ENCODE measurements at regions not wholly inside any gene's neighbourhood (a gene's known extent, or its start where the extent isn't known, plus 50 kb on each side); places are given as distances from the start of the nearest gene placed in this dataset.
A peak's percentile ranks its signal among the peaks of the same experiment; 100 is the strongest.

DNA sequence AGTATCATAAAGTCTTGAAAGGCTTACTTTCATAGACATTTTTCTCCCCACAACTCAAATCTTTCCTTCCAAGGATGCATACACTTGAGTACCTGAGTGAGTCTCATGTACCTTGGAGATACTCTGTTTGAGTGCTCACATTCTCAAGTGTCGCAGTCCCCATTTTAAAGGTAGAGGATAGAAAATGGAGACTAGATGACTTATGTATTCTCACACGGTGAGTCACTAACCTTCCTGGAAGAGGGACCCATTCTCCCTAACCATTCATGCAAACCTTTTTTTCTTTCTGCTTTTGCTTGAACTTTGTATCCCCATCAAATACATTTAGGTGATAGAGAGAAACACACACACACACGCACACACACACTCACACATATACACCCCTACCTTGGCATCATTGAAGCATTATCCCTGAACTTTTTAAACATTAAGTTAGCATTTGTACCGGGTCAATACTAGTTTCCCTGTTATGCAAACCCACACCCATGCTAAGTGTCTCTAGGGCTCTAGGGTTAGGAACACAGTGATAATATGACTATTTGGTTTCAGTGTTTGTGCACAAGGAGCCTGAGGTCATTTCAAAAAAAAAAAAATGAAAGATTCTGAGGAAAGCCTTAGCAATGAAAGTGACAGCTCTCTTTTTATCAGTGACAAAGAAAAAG, 236.2 kb downstream of the IKZF2 start:
- Histone ChIP-seq H3K4me1 (no peaks in the 10 kb centered on the region), H3K27ac (no peak overlapping the region), H3K4me3 (no peak overlapping the region), H3K27me3 (no peaks in the 10 kb centered on the region), H3K36me3 (replicated peaks in 1 of 2; ENCODE audit: insufficient read depth in 1 of 2, low read depth in 2 of 2) (no peaks in the 10 kb centered on the region), H3K9me3 (no peaks in the 10 kb centered on the region)
- intact Hi-C loops (cut with DNase I) = no loop called here
- DNase-seq = no peak
- 68 to 77% methylated on average over 4 of the region's 4 CpGs for WGBS, 2 donors
- ATAC-seq = no peak
- TF ChIP-seq POLR2A (IDR thresholded peaks at IDR 0.05) = no peak
- TF ChIP-seq, protein P1, sequence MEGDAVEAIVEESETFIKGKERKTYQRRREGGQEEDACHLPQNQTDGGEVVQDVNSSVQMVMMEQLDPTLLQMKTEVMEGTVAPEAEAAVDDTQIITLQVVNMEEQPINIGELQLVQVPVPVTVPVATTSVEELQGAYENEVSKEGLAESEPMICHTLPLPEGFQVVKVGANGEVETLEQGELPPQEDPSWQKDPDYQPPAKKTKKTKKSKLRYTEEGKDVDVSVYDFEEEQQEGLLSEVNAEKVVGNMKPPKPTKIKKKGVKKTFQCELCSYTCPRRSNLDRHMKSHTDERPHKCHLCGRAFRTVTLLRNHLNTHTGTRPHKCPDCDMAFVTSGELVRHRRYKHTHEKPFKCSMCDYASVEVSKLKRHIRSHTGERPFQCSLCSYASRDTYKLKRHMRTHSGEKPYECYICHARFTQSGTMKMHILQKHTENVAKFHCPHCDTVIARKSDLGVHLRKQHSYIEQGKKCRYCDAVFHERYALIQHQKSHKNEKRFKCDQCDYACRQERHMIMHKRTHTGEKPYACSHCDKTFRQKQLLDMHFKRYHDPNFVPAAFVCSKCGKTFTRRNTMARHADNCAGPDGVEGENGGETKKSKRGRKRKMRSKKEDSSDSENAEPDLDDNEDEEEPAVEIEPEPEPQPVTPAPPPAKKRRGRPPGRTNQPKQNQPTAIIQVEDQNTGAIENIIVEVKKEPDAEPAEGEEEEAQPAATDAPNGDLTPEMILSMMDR (IDR thresholded peaks at IDR 0.05) = no peak

DNA sequence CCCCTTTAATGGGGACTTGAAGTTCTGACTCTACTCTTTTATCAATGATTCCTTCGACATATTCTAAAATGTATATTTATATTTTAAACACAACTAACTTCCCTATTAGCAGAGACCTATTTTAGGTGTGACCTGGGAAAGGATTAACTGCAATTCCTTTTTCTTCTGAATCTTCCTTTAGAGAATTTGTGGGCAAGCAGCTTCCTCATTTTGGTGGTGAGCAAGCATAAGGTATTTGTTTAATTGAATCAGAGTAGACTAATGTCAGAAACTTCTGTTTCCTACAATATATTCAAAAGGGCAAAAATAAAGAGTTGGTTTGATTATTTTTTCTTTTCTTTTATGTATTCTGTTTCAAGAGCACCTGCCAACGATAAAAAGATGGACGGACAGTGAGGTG, 237.0 kb downstream of the IKZF2 start:
- no peak for ATAC-seq
- no peak overlapping the region for H3K4me3 ChIP-seq
- H3K4me1 ChIP-seq = no peaks in the 10 kb centered on the region
- intact Hi-C loops (cut with DNase I) = no loop called here
- no peaks in the 10 kb centered on the region for H3K36me3 ChIP-seq (replicated peaks in 1 of 2; ENCODE audit: insufficient read depth in 1 of 2, low read depth in 2 of 2)
- no peak for DNase-seq
- TF ChIP-seq, protein P1 (IDR thresholded peaks at IDR 0.05) = no peak
- no peak for TF ChIP-seq POLR2A (IDR thresholded peaks at IDR 0.05)
- 46 to 50% methylated on average over 3 of the region's 3 CpGs for WGBS, 2 donors
- no peaks in the 10 kb centered on the region for H3K27me3 ChIP-seq
- no peaks in the 10 kb centered on the region for H3K9me3 ChIP-seq
- no peak overlapping the region for H3K27ac ChIP-seq

DNA sequence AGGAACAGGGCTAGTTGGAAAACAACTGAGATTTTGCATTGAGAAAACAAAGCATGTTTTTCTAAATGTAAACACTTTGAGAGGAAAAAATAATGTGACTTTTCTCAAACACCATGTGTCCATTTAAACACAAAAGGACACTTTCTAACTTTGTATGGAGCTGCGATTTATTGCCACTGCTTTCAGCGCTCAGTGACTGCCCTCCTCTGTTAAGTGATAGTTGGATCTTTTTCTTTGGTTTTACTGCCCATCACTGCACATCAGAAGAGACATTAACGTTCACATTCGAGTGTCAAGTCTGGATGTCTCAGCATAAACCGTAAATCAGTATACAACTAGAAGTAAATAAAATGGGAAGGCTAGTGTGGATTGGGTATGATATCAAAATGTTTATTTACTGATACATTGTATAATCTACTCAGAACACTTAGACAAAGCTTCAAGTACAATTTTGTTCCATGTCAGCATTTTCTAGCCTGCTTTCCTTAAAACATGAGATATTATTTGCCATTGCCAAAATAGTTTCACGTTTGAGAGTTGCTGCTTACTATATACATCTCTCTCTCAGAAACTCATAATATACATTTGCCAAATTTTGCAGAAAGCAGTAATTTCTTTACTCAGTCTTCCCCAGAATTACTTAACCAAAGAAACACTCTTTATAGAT, 237.6 kb downstream of the IKZF2 start:
- H3K9me3 ChIP-seq = no peaks in the 10 kb centered on the region
- no peak overlapping the region for H3K4me3 ChIP-seq
- no peaks in the 10 kb centered on the region for H3K4me1 ChIP-seq
- no peaks in the 10 kb centered on the region for H3K36me3 ChIP-seq (replicated peaks in 1 of 2; ENCODE audit: insufficient read depth in 1 of 2, low read depth in 2 of 2)
- intact Hi-C loops (cut with DNase I) = no loop called here
- H3K27me3 ChIP-seq = no peaks in the 10 kb centered on the region
- WGBS, 2 donors = 63 to 73% methylated on average over 6 of the region's 6 CpGs
- ATAC-seq = no peak
- TF ChIP-seq, protein P1 (IDR thresholded peaks at IDR 0.05) = no peak
- no peak for TF ChIP-seq POLR2A (IDR thresholded peaks at IDR 0.05)
- no peak for DNase-seq
- H3K27ac ChIP-seq = no peak overlapping the region

DNA sequence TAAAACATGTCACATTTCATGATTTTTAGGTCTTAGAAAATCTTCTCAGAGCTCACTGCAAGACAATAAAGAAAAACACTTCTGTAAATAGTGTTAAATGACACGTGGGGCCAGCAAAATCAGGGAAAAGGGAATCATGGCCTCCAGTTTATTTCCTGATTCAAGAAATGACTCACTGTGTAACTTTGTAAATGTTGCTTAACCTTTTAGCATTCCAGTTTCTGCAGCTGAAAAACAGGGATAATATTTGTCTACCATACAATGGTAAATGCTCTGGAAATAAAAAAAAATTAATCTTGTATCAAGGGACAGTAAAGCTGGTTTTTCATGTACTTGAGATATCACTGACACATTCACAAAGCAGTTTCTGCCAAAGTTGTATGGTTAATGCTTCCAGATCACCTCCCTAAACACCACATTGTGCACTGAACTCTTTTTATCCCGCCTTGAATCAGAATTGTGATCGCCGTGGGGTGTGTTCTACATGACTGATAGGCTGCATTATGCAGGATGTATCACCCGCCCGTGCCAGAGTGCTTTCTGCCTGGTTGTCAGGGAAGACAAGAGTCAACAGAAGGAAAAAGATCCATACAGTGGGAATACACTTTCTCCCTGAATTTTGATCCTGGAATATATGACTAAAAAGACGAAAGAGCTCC, 238.8 kb downstream of the IKZF2 start:
- Histone ChIP-seq H3K4me3 (no peak overlapping the region), H3K36me3 (replicated peaks in 1 of 2; ENCODE audit: insufficient read depth in 1 of 2, low read depth in 2 of 2) (no peaks in the 10 kb centered on the region), H3K4me1 (no peaks in the 10 kb centered on the region), H3K9me3 (no peaks in the 10 kb centered on the region), H3K27ac (peak overlapping the region; percentile 16 to 42 (median 36)), H3K27me3 (no peaks in the 10 kb centered on the region)
- DNase-seq (peak in 1 of 4 donors; percentile 15), ATAC-seq (peak; percentile 81)
- TF ChIP-seq, protein P1 (IDR thresholded peaks at IDR 0.05) = no peak
- TF ChIP-seq POLR2A (IDR thresholded peaks at IDR 0.05) = no peak
- WGBS, 2 donors = 46 to 55% methylated on average over 7 of the region's 7 CpGs
- intact Hi-C loops (cut with DNase I) = no loop called here
